Common myeloid progenitor, CD34-positive (primary cell): ENCODE measurements at regions not wholly inside any gene's neighbourhood (a gene's known extent, or its start where the extent isn't known, plus 50 kb on each side); places are given as distances from the start of the nearest gene placed in this dataset.

Experiments used
- CTCF ChIA-PET: fragments of 350-600 bp; sonication (Branson Sonifier 250); formaldehyde crosslinking; loops from one replicate; lab custom pipeline; 2021; ENCODE audit warnings: antibody characterized with exemption; lab: Charles Lee
- POLR2A ChIA-PET: fragments of 350-600 bp; sonication (Branson Sonifier 250); formaldehyde crosslinking; loops from one replicate; lab custom pipeline; 2021; ENCODE audit warnings: antibody characterized with exemption; lab: Charles Lee
- DNase-seq, 3 donors: peaks; one replicate each; pipeline versions ENCODE4 v3.0.0 to v3.0.0-alpha.2; 2013
- H3K27ac ChIP-seq, 2 experiments: 1 replicate in 1 of 2; 2 replicates in 1 of 2; pipeline ENCODE4 v1.7.0; 2013; ENCODE audit warnings: inconsistent platforms in 2 of 2, low read length in 2 of 2, mild to moderate bottlenecking in 2 of 2, low read depth in 1 of 2, moderate library complexity in 1 of 2; ENCODE audit not compliant: severe bottlenecking in 2 of 2, insufficient read depth in 1 of 2, poor library complexity in 1 of 2
- H3K27me3 ChIP-seq, 5 experiments: replicated peaks in 2 of 5; 1 replicate in 3 of 5; 2 replicates in 2 of 5; pipeline versions ENCODE4 v1.6.1 to v1.7.0; 2013; ENCODE audit warnings: low read length in 4 of 5, mild to moderate bottlenecking in 2 of 5, moderate library complexity in 2 of 5, inconsistent platforms in 1 of 5; ENCODE audit not compliant: insufficient read depth in 5 of 5, control insufficient read depth in 4 of 5
- H3K36me3 ChIP-seq, 4 experiments: 1 replicate in 2 of 4; 2 replicates in 2 of 4; pipeline versions ENCODE4 v1.6.1 to v1.7.0; 2013; ENCODE audit warnings: low read length in 3 of 4, control low read depth in 1 of 4, mild to moderate bottlenecking in 1 of 4; ENCODE audit not compliant: control insufficient read depth in 4 of 4, insufficient read depth in 4 of 4
- H3K4me1 ChIP-seq, 4 experiments: 1 replicate in 3 of 4; 2 replicates in 1 of 4; pipeline versions ENCODE4 v1.6.1 to v1.7.1; 2013; ENCODE audit warnings: low read length in 3 of 4, mild to moderate bottlenecking in 3 of 4, control low read depth in 1 of 4, inconsistent platforms in 1 of 4, moderate library complexity in 1 of 4; ENCODE audit not compliant: control insufficient read depth in 4 of 4, insufficient read depth in 4 of 4; ENCODE audit errors: control extremely low read depth in 1 of 4
- H3K4me3 ChIP-seq, 7 experiments: 1 replicate in 4 of 7; 2 replicates in 3 of 7; pipeline versions ENCODE4 v1.5.1 to v1.7.0; 2013; ENCODE audit warnings: mild to moderate bottlenecking in 7 of 7, low read length in 6 of 7, moderate library complexity in 6 of 7, inconsistent platforms in 2 of 7, low read depth in 2 of 7, control low read depth in 1 of 7; ENCODE audit not compliant: insufficient read depth in 4 of 7, control insufficient read depth in 1 of 7; ENCODE audit errors: extremely low read depth in 1 of 7
- H3K9me3 ChIP-seq, 5 experiments: 1 replicate in 4 of 5; 2 replicates in 1 of 5; pipeline versions ENCODE4 v1.6.1 to v1.7.1; 2013; ENCODE audit warnings: low read length in 4 of 5, mild to moderate bottlenecking in 2 of 5, inconsistent platforms in 1 of 5, low read depth in 1 of 5, moderate library complexity in 1 of 5; ENCODE audit not compliant: control insufficient read depth in 4 of 5, insufficient read depth in 2 of 5; ENCODE audit errors: control extremely low read depth in 1 of 5
- WGBS: methylation state at CpG from one replicate; pipeline ENCODE4 v1.1.5; 2013; ENCODE audit not compliant: insufficient coverage; 5-methylcytosine and 5-hydroxymethylcytosine counted together

GRCh38 chr5:20145240-20145639 lies 157.2 kb upstream of the CDH18 start:
- H3K4me3 ChIP-seq, result no peak overlapping the region
- WGBS, result no CpG with 5 or more reads among the region's 1 CpG
- peak in 1 of 3 donors; percentile 1 for DNase-seq
- no peaks in the 10 kb centered on the region for H3K36me3 ChIP-seq
- H3K27me3 ChIP-seq, result no peaks in the 10 kb centered on the region
- no peaks in the 10 kb centered on the region for H3K4me1 ChIP-seq
- no peaks in the 10 kb centered on the region for H3K9me3 ChIP-seq
- CTCF ChIA-PET, result no interaction called here
- no peak overlapping the region for H3K27ac ChIP-seq
- POLR2A ChIA-PET, result no interaction called here

GRCh38 chr5:20129501-20129900 lies 141.5 kb upstream of the CDH18 start:
- H3K4me3 ChIP-seq, result no peak overlapping the region
- H3K36me3 ChIP-seq, result no peaks in the 10 kb centered on the region
- H3K4me1 ChIP-seq, result no peaks in the 10 kb centered on the region
- DNase-seq, result no peak
- no peaks in the 10 kb centered on the region for H3K27me3 ChIP-seq
- no peaks in the 10 kb centered on the region for H3K9me3 ChIP-seq
- POLR2A ChIA-PET, result no interaction called here
- no CpG with 5 or more reads among the region's 3 CpGs for WGBS
- CTCF ChIA-PET, result no interaction called here
- no peak overlapping the region for H3K27ac ChIP-seq

GRCh38 chr5:20128343-20128742 lies 140.3 kb upstream of the CDH18 start:
- no peak overlapping the region for H3K27ac ChIP-seq
- no peak for DNase-seq
- no peaks in the 10 kb centered on the region for H3K4me1 ChIP-seq
- 100% methylated on average over 1 of the region's 1 CpG for WGBS
- no peaks in the 10 kb centered on the region for H3K9me3 ChIP-seq
- no peak overlapping the region for H3K4me3 ChIP-seq
- ChIA-PET POLR2A (no interaction called here), CTCF (no interaction called here)
- no peaks in the 10 kb centered on the region for H3K36me3 ChIP-seq
- H3K27me3 ChIP-seq, result no peaks in the 10 kb centered on the region

- Histone ChIP-seq H3K36me3 (no peaks in the 10 kb centered on the region), H3K27me3 (no peaks in the 10 kb centered on the region), H3K4me3 (no peak overlapping the region), H3K4me1 (no peaks in the 10 kb centered on the region), H3K27ac (no peak overlapping the region), H3K9me3 (no peaks in the 10 kb centered on the region)
- ChIA-PET POLR2A (no interaction called here), CTCF (no interaction called here)
- no peak for DNase-seq
- WGBS, result no CpG with 5 or more reads among the region's 1 CpG
Observed at GRCh38 chr5:20114526-20114925, 126.5 kb upstream of the CDH18 start.

GRCh38 chr5:20113931-20114330 lies 125.9 kb upstream of the CDH18 start:
- no peaks in the 10 kb centered on the region for H3K27me3 ChIP-seq
- H3K9me3 ChIP-seq, result no peaks in the 10 kb centered on the region
- H3K27ac ChIP-seq, result no peak overlapping the region
- no peak overlapping the region for H3K4me3 ChIP-seq
- ChIA-PET POLR2A (no interaction called here), CTCF (interaction anchor here (0.5 to 1.1 kb wide), 2 partner anchors 11 to 43 kb away, joined by 3 read pairs; no protein-coding TSS in a partner anchor)
- no peak for DNase-seq
- no peaks in the 10 kb centered on the region for H3K36me3 ChIP-seq
- no peaks in the 10 kb centered on the region for H3K4me1 ChIP-seq
- no CpG with 5 or more reads among the region's 4 CpGs for WGBS

DNA sequence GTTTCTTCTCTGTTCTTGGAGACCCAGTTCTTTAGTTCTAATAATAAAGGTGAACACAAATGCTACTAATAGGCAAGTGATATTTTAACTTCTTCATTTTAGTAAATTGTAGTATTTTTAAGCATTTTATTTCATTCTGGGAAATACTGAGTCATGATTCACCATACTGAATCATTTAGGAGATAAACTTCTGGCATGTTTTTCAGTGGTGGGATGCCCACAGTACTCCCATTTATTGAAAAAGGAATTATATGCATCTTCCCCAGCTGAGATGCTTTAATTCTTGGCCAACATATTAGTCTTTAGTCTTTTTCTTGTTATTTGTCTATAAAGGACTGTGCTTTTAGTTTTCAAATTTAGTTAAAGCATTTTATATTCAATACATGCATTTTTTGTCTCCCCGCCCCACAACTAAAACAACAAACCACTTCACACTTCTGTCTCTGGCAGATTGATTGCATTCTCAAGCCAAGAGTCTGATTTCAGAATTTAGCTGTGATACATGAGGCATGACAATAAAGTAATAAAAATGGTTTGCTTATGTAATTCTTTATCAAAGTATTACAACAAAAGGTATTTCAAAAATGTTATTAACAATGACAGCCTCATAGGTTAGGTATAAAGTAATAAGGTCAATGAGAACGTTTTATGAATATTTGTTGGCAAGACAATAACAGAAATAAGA lies 125.2 kb upstream of the CDH18 start:
- Histone ChIP-seq H3K27ac (no peak overlapping the region), H3K36me3 (no peaks in the 10 kb centered on the region), H3K27me3 (no peaks in the 10 kb centered on the region), H3K9me3 (no peaks in the 10 kb centered on the region), H3K4me3 (no peak overlapping the region), H3K4me1 (no peaks in the 10 kb centered on the region)
- WGBS, result no CpG with 5 or more reads among the region's 2 CpGs
- no peak for DNase-seq
- ChIA-PET CTCF (interaction anchor here (1.1 kb wide), 1 partner anchor 10 kb away, joined by 3 read pairs; no protein-coding TSS in a partner anchor), POLR2A (no interaction called here)

DNA sequence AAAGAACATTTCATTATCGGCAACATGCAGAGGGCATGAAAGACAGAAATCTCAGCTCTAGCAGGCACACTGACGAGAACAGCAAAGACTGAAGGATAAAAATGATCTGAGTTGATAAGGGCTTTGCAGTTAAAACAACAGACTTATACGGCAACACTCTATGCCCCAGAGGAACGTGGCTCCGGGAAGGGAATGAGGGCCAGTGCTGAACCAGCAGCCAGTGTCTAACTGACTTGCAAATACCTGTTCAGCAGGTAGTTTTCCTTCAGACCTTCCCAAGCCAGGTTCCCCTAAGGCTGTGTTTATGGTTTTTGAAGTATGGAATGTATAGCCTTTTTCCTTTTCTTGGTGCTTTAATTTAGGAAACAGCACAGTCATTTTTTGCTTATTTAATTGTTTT lies 121.3 kb upstream of the CDH18 start:
- Histone ChIP-seq H3K27me3 (no peaks in the 10 kb centered on the region), H3K9me3 (no peaks in the 10 kb centered on the region), H3K4me3 (no peak overlapping the region), H3K4me1 (no peaks in the 10 kb centered on the region), H3K27ac (no peak overlapping the region), H3K36me3 (no peaks in the 10 kb centered on the region)
- WGBS, result 94% methylated on average over 3 of the region's 5 CpGs
- ChIA-PET POLR2A (no interaction called here), CTCF (no interaction called here)
- DNase-seq, result no peak
